Uterus (tissue), 3 donors: ENCODE measurements at regions not wholly inside any gene's neighbourhood (a gene's known extent, or its start where the extent isn't known, plus 50 kb on each side); places are given as distances from the start of the nearest gene placed in this dataset.
"Not testable (repeated sequence)": the region's sequence is repeated elsewhere in the genome, so short reads cannot be mapped to it uniquely, and the experiment has no call there.

Source experiments
- DNase-seq, 2 donors: peaks; one replicate each; pipeline ENCODE4 v3.0.0-alpha.2; 2019 to 2020
- H3K27ac ChIP-seq, 2 donors: fragments of 200-600 bp; sonication (generic); 1 replicate in 1 of 2; 2 replicates in 1 of 2; pipeline ENCODE4 v1.5.1; 2016 to 2018
- H3K27me3 ChIP-seq, 2 donors: fragments of 200-600 bp; sonication (generic); one replicate each; pipeline ENCODE4 v1.5.1; 2018 to 2019; ENCODE audit warnings: control low read depth in 1 of 2
- H3K36me3 ChIP-seq, 2 donors: fragments of 200-600 bp; sonication (generic); one replicate each; pipeline ENCODE4 v1.5.1; 2019; ENCODE audit warnings: control low read depth in 1 of 2
- H3K4me1 ChIP-seq, 2 donors: fragments of 200-600 bp; sonication (generic); one replicate each; pipeline ENCODE4 v1.5.1; 2018 to 2019; ENCODE audit warnings: control low read depth in 1 of 2
- H3K4me3 ChIP-seq, 2 donors: fragments of 200-600 bp; sonication (generic); 1 replicate in 1 of 2; 2 replicates in 1 of 2; pipeline ENCODE4 v1.5.1; 2018 to 2019; ENCODE audit warnings: mild to moderate bottlenecking in 1 of 2
- H3K9me3 ChIP-seq, 2 donors: fragments of 200-600 bp; sonication (generic); one replicate each; pipeline ENCODE4 v1.5.1; 2019; ENCODE audit warnings: control low read depth in 1 of 2
- CTCF ChIP-seq, 4 experiments: fragments of 200-600 bp in 2 of 4; fragments of 450-650 bp in 2 of 4; sonication (generic) in 2 of 4; IDR thresholded peaks; one replicate each; pipeline ENCODE4 v1.5.1; 2016 to 2019; ENCODE audit warnings: antibody characterized with exemption in 4 of 4, mild to moderate bottlenecking in 2 of 4, moderate library complexity in 1 of 4
- POLR2A ChIP-seq, 2 donors: fragments of 450-650 bp; IDR thresholded peaks; one replicate each; pipeline ENCODE4 v1.6.1; 2016; ENCODE audit warnings: antibody characterized with exemption in 2 of 2, mild to moderate bottlenecking in 1 of 2, moderate library complexity in 1 of 2
- intact Hi-C: fragments of 100-400 bp; cut with DNase I; formaldehyde crosslinking; loops from one replicate; pipeline ENCODE4 v1.15.1; 2023; ENCODE audit warnings: low total_unique reads
- donor health status: DM: yes; HTN: yes; CAD: no.

DNA sequence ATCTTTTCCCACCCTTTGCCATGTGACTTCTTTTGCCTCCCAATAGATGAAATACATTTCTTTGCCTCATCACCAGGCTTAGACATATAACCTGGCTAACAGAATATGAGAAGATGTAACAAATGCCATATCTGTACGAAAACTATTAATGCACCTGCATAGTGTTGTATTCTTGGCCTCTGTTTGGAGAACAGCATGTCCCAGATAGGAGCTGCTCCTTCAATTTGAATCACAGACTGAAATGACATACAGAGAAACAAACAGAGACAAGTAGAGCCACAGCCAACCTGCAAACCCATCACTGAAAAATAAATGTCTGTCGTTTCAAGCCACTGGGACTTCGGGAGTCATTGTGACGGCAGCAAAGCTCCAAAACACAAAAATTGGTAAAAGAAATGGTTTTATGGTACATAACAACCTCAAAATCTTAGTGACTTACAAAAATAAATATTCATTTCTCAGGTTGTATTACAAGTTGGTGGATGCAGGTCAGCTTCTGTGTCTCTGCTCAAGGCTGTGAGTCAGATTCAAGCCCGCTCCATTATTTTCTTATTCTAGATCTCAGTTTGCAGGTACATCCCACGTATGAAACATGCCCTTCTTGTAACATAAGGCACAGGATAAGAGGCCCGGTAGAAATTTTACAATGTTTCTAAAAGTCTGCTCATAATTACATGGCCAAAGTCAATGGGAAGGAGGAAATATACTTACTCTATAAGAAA, 171.3 kb upstream of the SOX6 start:
- H3K27ac ChIP-seq: no peak overlapping the region
- H3K4me3 ChIP-seq: no peak overlapping the region
- H3K36me3 ChIP-seq: no peaks in the 10 kb centered on the region
- H3K4me1 ChIP-seq: no peaks in the 10 kb centered on the region
- intact Hi-C loops: no loop called here
- TF ChIP-seq POLR2A (IDR thresholded peaks at IDR 0.05) (no peak), CTCF (IDR thresholded peaks at IDR 0.05) (no peak)
- no peaks in the 10 kb centered on the region for H3K27me3 ChIP-seq
- DNase-seq: no peak
- H3K9me3 ChIP-seq: no peaks in the 10 kb centered on the region

- no peaks in the 10 kb centered on the region for H3K36me3 ChIP-seq
- no peak for TF ChIP-seq CTCF (IDR thresholded peaks at IDR 0.05)
- no peak for TF ChIP-seq POLR2A (IDR thresholded peaks at IDR 0.05)
- intact Hi-C loops: no loop called here
- no peak overlapping the region for H3K27ac ChIP-seq
- no peaks in the 10 kb centered on the region for H3K9me3 ChIP-seq
- no peak overlapping the region for H3K4me3 ChIP-seq
- no peaks in the 10 kb centered on the region for H3K4me1 ChIP-seq
- H3K27me3 ChIP-seq: no peaks in the 10 kb centered on the region
- DNase-seq: no peak
These were observed 170.6 kb upstream of the SOX6 start for GRCh38 chr11:16526947-16527346.

DNA sequence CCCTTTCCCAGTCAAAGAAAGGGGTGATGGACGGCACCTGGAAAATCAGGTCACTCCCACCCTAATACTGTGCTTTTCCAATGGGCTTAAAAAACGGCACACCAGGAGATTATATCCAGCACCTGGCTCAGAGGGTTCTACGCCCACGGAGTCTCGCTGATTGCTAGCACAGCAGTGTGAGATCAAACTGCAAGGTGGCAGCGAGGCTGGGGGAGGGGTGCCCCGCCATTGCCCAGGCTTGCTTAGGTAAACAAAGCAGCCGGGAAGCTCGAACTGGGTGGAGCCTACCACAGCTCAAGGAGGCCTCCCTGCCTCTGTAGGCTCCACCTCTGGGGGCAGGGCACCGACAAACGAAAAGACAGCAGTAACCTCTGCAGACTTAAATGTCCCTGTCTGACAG, 164.4 kb upstream of the SOX6 start:
- H3K27me3 ChIP-seq, H3K9me3 ChIP-seq, intact Hi-C loops, H3K4me3 ChIP-seq, H3K36me3 ChIP-seq, H3K27ac ChIP-seq, H3K4me1 ChIP-seq, DNase-seq: not testable (repeated sequence)

- Histone ChIP-seq H3K4me1 (no peaks in the 10 kb centered on the region), H3K9me3 (no peaks in the 10 kb centered on the region), H3K36me3 (no peaks in the 10 kb centered on the region), H3K27ac (no peak overlapping the region), H3K4me3 (no peak overlapping the region), H3K27me3 (no peaks in the 10 kb centered on the region)
- TF ChIP-seq POLR2A (IDR thresholded peaks at IDR 0.05): no peak
- TF ChIP-seq CTCF (IDR thresholded peaks at IDR 0.05): no peak
- no peak for DNase-seq
- intact Hi-C loops: no loop called here
These were observed 156.5 kb upstream of the SOX6 start for GRCh38 chr11:16512899-16513241.

GRCh38 chr11:16512198-16512898, 156.0 kb upstream of the SOX6 start:
- no peak for DNase-seq
- Histone ChIP-seq H3K9me3 (no peaks in the 10 kb centered on the region), H3K4me1 (no peaks in the 10 kb centered on the region), H3K27ac (no peak overlapping the region), H3K36me3 (no peaks in the 10 kb centered on the region), H3K4me3 (no peak overlapping the region), H3K27me3 (no peaks in the 10 kb centered on the region)
- intact Hi-C loops: no loop called here
- TF ChIP-seq POLR2A (IDR thresholded peaks at IDR 0.05) (no peak), CTCF (IDR thresholded peaks at IDR 0.05) (no peak)
